Panc1 (cell line): ENCODE measurements at regions not wholly inside any gene's neighbourhood (a gene's known extent, or its start where the extent isn't known, plus 50 kb on each side); places are given as distances from the start of the nearest gene placed in this dataset.

Experiments
- ATAC-seq: fragments of 200-7000 bp; cut with Tn5 transposase; 2 replicates; pipeline ENCODE4 v1.9.1; 2020; ENCODE audit warnings: mild to moderate bottlenecking, moderate library complexity
- BruUV-seq: library from RNA; stranded (reverse); fragments of 400-500 nt; replicated peaks from 2 replicates; lab custom pipeline; 2021; lab: Mats Ljungman, UMichigan
- CTCF ChIA-PET: fragments of 300-600 bp; sonication (Branson Sonifier 250); formaldehyde crosslinking; loops from one replicate; lab custom pipeline; 2022; ENCODE audit warnings: antibody characterized with exemption; lab: Charles Lee
- POLR2A ChIA-PET: fragments of 300-600 bp; sonication (Branson Sonifier 250); formaldehyde crosslinking; loops from one replicate; lab custom pipeline; 2022; ENCODE audit warnings: antibody characterized with exemption; lab: Charles Lee
- DNase-seq: peaks from one replicate; pipeline ENCODE4 v3.0.0-alpha.2; 2010; ENCODE audit warnings: low read depth, low spot score
- H3K27ac ChIP-seq: 2 replicates; pipeline ENCODE4 v1.5.1; 2011; ENCODE audit warnings: mild to moderate bottlenecking, low read length, inconsistent platforms
- H3K27me3 ChIP-seq: fragments of 200-500 bp; sonication (Bioruptor generic); 2 replicates; pipeline ENCODE4 v1.6.0; 2014; ENCODE audit warnings: low read length, inconsistent platforms; ENCODE audit not compliant: control insufficient read depth, insufficient read depth
- H3K36me3 ChIP-seq: fragments of 200-500 bp; sonication (Bioruptor generic); 2 replicates; pipeline ENCODE4 v1.5.1; 2014; ENCODE audit warnings: inconsistent platforms, mild to moderate bottlenecking, low read length, moderate library complexity; ENCODE audit not compliant: control insufficient read depth, insufficient read depth
- H3K4me1 ChIP-seq: 2 replicates; pipeline ENCODE4 v1.5.1; 2011; ENCODE audit warnings: inconsistent platforms, mild to moderate bottlenecking, low read length, moderate library complexity; ENCODE audit not compliant: control insufficient read depth, insufficient read depth
- H3K4me3 ChIP-seq, 2 experiments: 2 replicates each; pipeline ENCODE4 v1.5.1; 2011 to 2012; ENCODE audit warnings: low read depth in 2 of 2, low read length in 2 of 2, mild to moderate bottlenecking in 2 of 2, inconsistent platforms in 1 of 2, moderate library complexity in 1 of 2
- H3K9me3 ChIP-seq: fragments of 200-500 bp; sonication (Bioruptor generic); 2 replicates; pipeline ENCODE4 v1.5.1; 2014; ENCODE audit warnings: low read depth, mild to moderate bottlenecking, inconsistent platforms, low read length, moderate library complexity; ENCODE audit not compliant: control insufficient read depth, insufficient read depth
- POLR2AphosphoS5 ChIP-seq: IDR thresholded peaks from 2 replicates; pipeline ENCODE4 v1.6.1; 2012; ENCODE audit warnings: mild to moderate bottlenecking, low read depth, low read length, moderate library complexity
- SIN3A ChIP-seq: IDR thresholded peaks from 2 replicates; pipeline ENCODE4 v1.6.1; 2012; ENCODE audit warnings: low read depth, mild to moderate bottlenecking, low read length, moderate library complexity, borderline replicate concordance; ENCODE audit not compliant: insufficient read depth
- TCF7L2 ChIP-seq: IDR thresholded peaks from 2 replicates; pipeline ENCODE4 v1.6.1; 2011; ENCODE audit warnings: mild to moderate bottlenecking, low read depth, low read length, inconsistent platforms
- in situ Hi-C: cut with HindIII; loops from 2 replicates; pipeline ENCODE4 v1.10.0; 2016; ENCODE audit warnings: low sequenced_read_pairs, low pct_unique_long_range_greater_than_20kb
- intact Hi-C: fragments of 100-400 bp; cut with micrococcal nuclease; formaldehyde crosslinking; loops from one replicate; pipeline ENCODE4 v1.10.0; 2022; ENCODE audit not compliant: unreplicated experiment
- TF ChIP-seq, protein P1 (sequence below), 2 experiments: IDR thresholded peaks; 2 replicates each; pipeline ENCODE4 v1.6.1; 2011 to 2012; ENCODE audit warnings: low read depth in 2 of 2, control low read depth in 1 of 2, low read length in 1 of 2, mild to moderate bottlenecking in 1 of 2, moderate library complexity in 1 of 2; ENCODE audit not compliant: insufficient read depth in 1 of 2
- TF ChIP-seq, protein P2 (sequence below): fragments of 450-650 bp; IDR thresholded peaks from 2 replicates; pipeline ENCODE4 v1.5.1; 2017; ENCODE audit warnings: mild to moderate bottlenecking

DNA sequence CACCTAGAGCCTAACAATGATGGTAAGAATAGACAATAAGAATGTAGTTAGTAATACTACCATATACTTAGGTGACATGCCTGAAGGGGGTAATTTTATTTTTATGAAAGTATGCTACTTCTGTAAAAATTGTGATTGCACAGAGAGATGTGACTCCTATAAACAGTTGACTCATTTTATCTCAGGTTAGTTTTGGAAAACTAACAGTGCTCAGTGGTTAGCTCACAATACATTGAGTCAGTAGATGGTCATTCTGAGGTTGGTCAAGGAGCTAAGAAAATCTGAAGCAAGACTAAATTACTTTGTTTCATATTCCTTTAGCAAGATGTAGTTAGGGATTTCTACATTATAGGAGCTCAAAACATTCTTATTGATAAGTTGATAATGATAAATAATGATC, 271.0 kb downstream of the EDEM1 start:
- no peak for TF ChIP-seq TCF7L2
- TF ChIP-seq, protein P1, sequence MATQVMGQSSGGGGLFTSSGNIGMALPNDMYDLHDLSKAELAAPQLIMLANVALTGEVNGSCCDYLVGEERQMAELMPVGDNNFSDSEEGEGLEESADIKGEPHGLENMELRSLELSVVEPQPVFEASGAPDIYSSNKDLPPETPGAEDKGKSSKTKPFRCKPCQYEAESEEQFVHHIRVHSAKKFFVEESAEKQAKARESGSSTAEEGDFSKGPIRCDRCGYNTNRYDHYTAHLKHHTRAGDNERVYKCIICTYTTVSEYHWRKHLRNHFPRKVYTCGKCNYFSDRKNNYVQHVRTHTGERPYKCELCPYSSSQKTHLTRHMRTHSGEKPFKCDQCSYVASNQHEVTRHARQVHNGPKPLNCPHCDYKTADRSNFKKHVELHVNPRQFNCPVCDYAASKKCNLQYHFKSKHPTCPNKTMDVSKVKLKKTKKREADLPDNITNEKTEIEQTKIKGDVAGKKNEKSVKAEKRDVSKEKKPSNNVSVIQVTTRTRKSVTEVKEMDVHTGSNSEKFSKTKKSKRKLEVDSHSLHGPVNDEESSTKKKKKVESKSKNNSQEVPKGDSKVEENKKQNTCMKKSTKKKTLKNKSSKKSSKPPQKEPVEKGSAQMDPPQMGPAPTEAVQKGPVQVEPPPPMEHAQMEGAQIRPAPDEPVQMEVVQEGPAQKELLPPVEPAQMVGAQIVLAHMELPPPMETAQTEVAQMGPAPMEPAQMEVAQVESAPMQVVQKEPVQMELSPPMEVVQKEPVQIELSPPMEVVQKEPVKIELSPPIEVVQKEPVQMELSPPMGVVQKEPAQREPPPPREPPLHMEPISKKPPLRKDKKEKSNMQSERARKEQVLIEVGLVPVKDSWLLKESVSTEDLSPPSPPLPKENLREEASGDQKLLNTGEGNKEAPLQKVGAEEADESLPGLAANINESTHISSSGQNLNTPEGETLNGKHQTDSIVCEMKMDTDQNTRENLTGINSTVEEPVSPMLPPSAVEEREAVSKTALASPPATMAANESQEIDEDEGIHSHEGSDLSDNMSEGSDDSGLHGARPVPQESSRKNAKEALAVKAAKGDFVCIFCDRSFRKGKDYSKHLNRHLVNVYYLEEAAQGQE (IDR thresholded peaks at IDR 0.05; ENCODE audit: insufficient read depth in 1 of 2, low read depth in 2 of 2, low read length in 1 of 2): no peak
- no peak for TF ChIP-seq POLR2AphosphoS5
- no peak for TF ChIP-seq SIN3A
- TF ChIP-seq, protein P2, sequence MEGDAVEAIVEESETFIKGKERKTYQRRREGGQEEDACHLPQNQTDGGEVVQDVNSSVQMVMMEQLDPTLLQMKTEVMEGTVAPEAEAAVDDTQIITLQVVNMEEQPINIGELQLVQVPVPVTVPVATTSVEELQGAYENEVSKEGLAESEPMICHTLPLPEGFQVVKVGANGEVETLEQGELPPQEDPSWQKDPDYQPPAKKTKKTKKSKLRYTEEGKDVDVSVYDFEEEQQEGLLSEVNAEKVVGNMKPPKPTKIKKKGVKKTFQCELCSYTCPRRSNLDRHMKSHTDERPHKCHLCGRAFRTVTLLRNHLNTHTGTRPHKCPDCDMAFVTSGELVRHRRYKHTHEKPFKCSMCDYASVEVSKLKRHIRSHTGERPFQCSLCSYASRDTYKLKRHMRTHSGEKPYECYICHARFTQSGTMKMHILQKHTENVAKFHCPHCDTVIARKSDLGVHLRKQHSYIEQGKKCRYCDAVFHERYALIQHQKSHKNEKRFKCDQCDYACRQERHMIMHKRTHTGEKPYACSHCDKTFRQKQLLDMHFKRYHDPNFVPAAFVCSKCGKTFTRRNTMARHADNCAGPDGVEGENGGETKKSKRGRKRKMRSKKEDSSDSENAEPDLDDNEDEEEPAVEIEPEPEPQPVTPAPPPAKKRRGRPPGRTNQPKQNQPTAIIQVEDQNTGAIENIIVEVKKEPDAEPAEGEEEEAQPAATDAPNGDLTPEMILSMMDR: no peak
- H3K9me3 ChIP-seq: no peaks in the 10 kb centered on the region
- H3K4me3 ChIP-seq: no peak overlapping the region
- no TSS peak for BruUV-seq
- intact Hi-C loops: no loop called here
- H3K36me3 ChIP-seq: no peaks in the 10 kb centered on the region
- H3K4me1 ChIP-seq: no peaks in the 10 kb centered on the region
- in situ Hi-C loops: no loop called here
- CTCF ChIA-PET: no interaction called here
- DNase-seq (no peak), ATAC-seq (no peak)
- POLR2A ChIA-PET: no interaction called here
- H3K27me3 ChIP-seq: no peaks in the 10 kb centered on the region
- no peak overlapping the region for H3K27ac ChIP-seq

DNA sequence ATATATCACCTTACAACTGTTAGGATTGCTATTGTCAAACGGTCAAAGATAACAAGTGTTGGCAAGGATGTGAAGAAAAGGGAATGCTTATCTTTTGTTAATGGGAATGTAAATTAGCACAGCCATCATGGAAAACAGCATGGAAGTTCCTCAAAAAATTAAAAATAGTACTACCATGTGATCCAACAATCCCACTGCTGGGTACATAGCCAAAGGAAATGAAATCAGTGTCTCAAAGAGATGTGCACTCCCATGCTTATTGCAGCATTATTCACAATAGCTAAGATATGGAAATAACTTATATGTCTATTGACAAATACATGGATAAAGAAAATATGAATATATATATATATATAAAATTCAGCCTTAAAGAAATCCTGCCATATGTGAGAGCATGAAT, 274.6 kb downstream of the EDEM1 start:
- BruUV-seq: no TSS peak
- H3K4me1 ChIP-seq: no peaks in the 10 kb centered on the region
- DNase-seq (no peak), ATAC-seq (no peak)
- TF ChIP-seq TCF7L2: no peak
- TF ChIP-seq SIN3A: no peak
- no peak for TF ChIP-seq POLR2AphosphoS5
- TF ChIP-seq, protein P1 (IDR thresholded peaks at IDR 0.05; ENCODE audit: insufficient read depth in 1 of 2, low read depth in 2 of 2, low read length in 1 of 2): no peak
- TF ChIP-seq, protein P2: no peak
- CTCF ChIA-PET: no interaction called here
- H3K27me3 ChIP-seq: no peaks in the 10 kb centered on the region
- H3K36me3 ChIP-seq: no peaks in the 10 kb centered on the region
- H3K4me3 ChIP-seq: no peak overlapping the region
- intact Hi-C loops (no loop called here), in situ Hi-C loops (no loop called here)
- POLR2A ChIA-PET: no interaction called here
- H3K9me3 ChIP-seq: no peaks in the 10 kb centered on the region
- no peak overlapping the region for H3K27ac ChIP-seq
